Epithelial cell of proximal tubule (primary cell): ENCODE measurements at regions not wholly inside any gene's neighbourhood (a gene's known extent, or its start where the extent isn't known, plus 50 kb on each side); places are given as distances from the start of the nearest gene placed in this dataset.

Experiments used
- DNase-seq: peaks from one replicate; pipeline ENCODE4 v3.0.0-alpha.2; 2011; ENCODE audit warnings: low read depth
- H3K4me3 ChIP-seq: 2 replicates; pipeline ENCODE4 v1.5.1; 2011; ENCODE audit warnings: low read depth, mild to moderate bottlenecking, low read length
- TF ChIP-seq, protein P1 (sequence below): conservative IDR thresholded peaks from 2 replicates; pipeline ENCODE4 v1.5.1; 2012; ENCODE audit warnings: low read depth, mild to moderate bottlenecking, low read length

DNA sequence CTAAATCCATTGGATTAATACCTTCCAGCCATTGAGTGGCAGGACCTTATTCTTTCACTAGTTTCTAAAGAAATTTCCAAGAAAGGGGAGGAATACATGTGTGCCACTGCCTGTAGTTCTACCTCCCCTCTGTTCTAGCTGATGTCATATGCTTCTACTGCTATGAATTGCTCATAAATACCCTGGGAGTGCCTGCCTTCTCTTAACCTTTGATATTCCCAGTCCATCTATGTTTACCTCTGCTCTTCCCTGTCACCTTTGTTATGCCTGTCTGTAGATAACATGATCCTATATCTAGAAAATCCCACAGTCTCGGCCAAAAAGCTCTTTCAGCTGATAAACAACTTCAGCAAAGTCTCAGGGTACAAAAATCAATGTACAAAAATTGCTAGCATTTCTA is 486.9 kb upstream of the ARRDC4 start:
- no peak for DNase-seq
- TF ChIP-seq, protein P1, sequence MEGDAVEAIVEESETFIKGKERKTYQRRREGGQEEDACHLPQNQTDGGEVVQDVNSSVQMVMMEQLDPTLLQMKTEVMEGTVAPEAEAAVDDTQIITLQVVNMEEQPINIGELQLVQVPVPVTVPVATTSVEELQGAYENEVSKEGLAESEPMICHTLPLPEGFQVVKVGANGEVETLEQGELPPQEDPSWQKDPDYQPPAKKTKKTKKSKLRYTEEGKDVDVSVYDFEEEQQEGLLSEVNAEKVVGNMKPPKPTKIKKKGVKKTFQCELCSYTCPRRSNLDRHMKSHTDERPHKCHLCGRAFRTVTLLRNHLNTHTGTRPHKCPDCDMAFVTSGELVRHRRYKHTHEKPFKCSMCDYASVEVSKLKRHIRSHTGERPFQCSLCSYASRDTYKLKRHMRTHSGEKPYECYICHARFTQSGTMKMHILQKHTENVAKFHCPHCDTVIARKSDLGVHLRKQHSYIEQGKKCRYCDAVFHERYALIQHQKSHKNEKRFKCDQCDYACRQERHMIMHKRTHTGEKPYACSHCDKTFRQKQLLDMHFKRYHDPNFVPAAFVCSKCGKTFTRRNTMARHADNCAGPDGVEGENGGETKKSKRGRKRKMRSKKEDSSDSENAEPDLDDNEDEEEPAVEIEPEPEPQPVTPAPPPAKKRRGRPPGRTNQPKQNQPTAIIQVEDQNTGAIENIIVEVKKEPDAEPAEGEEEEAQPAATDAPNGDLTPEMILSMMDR = no peak
- H3K4me3 ChIP-seq = no peak overlapping the region

GRCh38 chr15:97479957-97480356 is 480.5 kb upstream of the ARRDC4 start:
- TF ChIP-seq, protein P1 = no peak
- no peak for DNase-seq
- H3K4me3 ChIP-seq = no peak overlapping the region

GRCh38 chr15:97482521-97482920 is 478.0 kb upstream of the ARRDC4 start:
- no peak overlapping the region for H3K4me3 ChIP-seq
- no peak for DNase-seq
- TF ChIP-seq, protein P1 = peak; percentile 13

GRCh38 chr15:97483232-97483631 is 477.3 kb upstream of the ARRDC4 start:
- TF ChIP-seq, protein P1 = no peak
- no peak for DNase-seq
- no peak overlapping the region for H3K4me3 ChIP-seq

DNA sequence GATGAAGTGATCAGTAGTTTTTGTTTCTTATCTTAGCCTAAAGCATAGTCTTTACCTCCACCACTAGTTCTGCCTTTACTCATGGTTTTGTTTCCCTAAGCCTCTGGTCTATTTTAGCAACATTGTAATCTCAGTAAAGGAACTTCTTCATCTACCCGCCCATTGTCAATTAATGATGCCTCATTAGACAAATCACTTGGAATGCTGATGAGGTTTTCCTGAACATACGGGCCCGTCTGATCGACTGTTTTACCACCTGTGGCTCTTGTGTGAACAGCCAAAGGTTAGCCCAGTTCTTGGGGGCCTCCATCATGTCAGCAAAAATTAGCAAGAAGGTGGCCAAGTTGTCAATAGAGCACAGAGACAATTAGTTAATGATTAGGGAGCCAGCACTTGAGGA is 470.1 kb upstream of the ARRDC4 start:
- DNase-seq = no peak
- no peak overlapping the region for H3K4me3 ChIP-seq
- TF ChIP-seq, protein P1 = no peak

DNA sequence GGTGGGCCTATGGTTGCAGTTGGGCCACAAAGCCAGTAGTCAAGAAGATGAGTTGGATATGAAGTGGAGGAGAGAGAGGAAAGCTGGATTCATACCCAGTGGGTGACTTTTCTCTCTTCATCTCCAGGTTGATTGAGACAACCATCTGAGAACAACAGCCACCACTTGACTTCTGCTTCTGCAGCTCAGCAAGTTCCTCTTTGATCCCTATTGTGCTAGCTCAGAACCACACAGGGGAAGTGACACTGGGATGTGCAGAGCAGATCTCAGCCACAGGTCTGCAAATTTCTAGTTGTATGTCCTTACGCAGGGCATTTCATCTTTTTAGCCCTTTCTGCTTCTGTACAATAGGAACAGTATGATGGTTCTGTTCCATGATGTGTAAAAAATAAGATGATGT is 459.2 kb upstream of the ARRDC4 start:
- TF ChIP-seq, protein P1 = no peak

DNA sequence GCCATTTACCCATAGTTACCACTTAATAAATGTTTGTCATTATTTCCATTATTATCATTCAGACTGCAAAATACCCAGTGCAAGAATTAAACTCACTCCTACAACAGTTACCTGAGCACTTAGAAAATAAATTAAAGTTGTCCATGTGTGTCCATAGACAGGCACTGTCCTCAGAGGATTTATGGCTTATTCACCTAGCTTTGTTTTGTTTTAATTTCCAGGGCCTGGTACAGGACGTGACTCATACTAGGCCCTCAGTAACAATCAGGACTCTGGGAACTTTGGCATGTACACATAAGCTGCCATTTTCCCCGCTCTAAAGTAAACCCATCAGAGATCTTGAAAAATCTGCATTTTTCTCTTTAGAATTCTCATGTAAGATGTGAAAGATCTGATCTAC is 458.5 kb upstream of the ARRDC4 start:
- TF ChIP-seq, protein P1 = no peak
- H3K4me3 ChIP-seq = no peak overlapping the region
- DNase-seq = no peak

More for the DNA sequence above, 459.2 kb upstream of the ARRDC4 start:
- no peak for DNase-seq
- H3K4me3 ChIP-seq = no peak overlapping the region
